ENCODE measurements at regions not wholly inside any gene's neighbourhood (a gene's known extent, or its start where the extent isn't known, plus 50 kb on each side); places are given as distances from the start of the nearest gene placed in this dataset.

DNA sequence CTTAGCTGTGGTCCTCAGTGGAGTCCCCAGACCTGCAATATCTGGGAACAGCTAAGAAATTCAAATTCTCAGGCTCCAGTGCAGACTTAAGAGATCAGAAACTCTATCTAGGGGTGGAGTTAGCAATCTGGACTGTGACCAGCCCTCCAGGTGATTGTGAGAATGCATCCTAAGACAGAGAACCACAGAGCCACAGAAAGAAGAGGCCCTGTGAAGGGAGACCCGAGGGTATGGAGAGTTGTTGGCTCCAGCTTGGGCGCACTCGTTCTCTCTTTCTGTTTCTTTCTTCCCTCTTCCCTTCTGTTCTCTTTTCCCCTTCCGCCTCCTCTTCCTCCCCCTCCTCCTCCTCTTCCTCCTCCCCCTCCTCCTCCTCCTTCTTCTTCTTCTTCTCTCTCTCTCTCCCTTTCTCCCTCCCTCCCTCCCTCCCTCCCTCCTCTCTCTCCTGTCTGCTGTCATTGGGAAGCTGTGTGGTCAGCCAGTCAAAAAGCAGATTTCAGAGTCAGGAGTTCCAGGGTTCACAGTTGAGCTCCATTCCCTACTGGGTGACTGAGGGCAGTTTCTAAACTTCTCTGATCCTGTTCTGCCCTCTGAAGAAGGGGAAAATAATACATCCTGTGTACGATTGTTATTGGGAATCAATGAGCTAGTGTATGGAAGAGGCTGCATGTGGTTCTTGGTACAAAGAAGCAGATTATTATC is 62.1 kb upstream of the STEAP1B start:
- no peak for TF ChIP-seq CTCF (IDR thresholded peaks at IDR 0.05)
- TF ChIP-seq POLR2AphosphoS5 (IDR thresholded peaks at IDR 0.05; ENCODE audit: low read depth, low read length): no peak
- TF ChIP-seq TCF7L2 (IDR thresholded peaks at IDR 0.05; ENCODE audit: low read depth, low read length): no peak
- TF ChIP-seq, protein P1, sequence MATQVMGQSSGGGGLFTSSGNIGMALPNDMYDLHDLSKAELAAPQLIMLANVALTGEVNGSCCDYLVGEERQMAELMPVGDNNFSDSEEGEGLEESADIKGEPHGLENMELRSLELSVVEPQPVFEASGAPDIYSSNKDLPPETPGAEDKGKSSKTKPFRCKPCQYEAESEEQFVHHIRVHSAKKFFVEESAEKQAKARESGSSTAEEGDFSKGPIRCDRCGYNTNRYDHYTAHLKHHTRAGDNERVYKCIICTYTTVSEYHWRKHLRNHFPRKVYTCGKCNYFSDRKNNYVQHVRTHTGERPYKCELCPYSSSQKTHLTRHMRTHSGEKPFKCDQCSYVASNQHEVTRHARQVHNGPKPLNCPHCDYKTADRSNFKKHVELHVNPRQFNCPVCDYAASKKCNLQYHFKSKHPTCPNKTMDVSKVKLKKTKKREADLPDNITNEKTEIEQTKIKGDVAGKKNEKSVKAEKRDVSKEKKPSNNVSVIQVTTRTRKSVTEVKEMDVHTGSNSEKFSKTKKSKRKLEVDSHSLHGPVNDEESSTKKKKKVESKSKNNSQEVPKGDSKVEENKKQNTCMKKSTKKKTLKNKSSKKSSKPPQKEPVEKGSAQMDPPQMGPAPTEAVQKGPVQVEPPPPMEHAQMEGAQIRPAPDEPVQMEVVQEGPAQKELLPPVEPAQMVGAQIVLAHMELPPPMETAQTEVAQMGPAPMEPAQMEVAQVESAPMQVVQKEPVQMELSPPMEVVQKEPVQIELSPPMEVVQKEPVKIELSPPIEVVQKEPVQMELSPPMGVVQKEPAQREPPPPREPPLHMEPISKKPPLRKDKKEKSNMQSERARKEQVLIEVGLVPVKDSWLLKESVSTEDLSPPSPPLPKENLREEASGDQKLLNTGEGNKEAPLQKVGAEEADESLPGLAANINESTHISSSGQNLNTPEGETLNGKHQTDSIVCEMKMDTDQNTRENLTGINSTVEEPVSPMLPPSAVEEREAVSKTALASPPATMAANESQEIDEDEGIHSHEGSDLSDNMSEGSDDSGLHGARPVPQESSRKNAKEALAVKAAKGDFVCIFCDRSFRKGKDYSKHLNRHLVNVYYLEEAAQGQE (IDR thresholded peaks at IDR 0.05; ENCODE audit: insufficient read depth in 1 of 2, low read depth in 2 of 2, low read length in 1 of 2): no peak
- 0 out of 2 replicates have a peak, but pooled peaks have one; percentile 27 for TF ChIP-seq SIN3A (IDR thresholded peaks at IDR 0.05; ENCODE audit: borderline replicate concordance, insufficient read depth, low read depth, low read length)
